Omental fat pad (tissue), 3 donors: ENCODE measurements at regions not wholly inside any gene's neighbourhood (a gene's known extent, or its start where the extent isn't known, plus 50 kb on each side); places are given as distances from the start of the nearest gene placed in this dataset.

ENCODE experiments used
- ATAC-seq: fragments of 150-250 bp; one replicate; pipeline ENCODE4 v1.9.1; 2016; ENCODE audit warnings: mild to moderate bottlenecking, moderate library complexity; ENCODE audit not compliant: low FRiP score
- DNase-seq: peaks from one replicate; pipeline ENCODE4 v3.0.0-alpha.2; 2019; ENCODE audit warnings: low spot score
- CTCF ChIP-seq, 3 donors: fragments of 450-650 bp; IDR thresholded peaks; one replicate each; pipeline ENCODE4 v1.5.1; 2016 to 2017; ENCODE audit warnings: antibody characterized with exemption in 3 of 3, mild to moderate bottlenecking in 3 of 3, moderate library complexity in 2 of 3

DNA sequence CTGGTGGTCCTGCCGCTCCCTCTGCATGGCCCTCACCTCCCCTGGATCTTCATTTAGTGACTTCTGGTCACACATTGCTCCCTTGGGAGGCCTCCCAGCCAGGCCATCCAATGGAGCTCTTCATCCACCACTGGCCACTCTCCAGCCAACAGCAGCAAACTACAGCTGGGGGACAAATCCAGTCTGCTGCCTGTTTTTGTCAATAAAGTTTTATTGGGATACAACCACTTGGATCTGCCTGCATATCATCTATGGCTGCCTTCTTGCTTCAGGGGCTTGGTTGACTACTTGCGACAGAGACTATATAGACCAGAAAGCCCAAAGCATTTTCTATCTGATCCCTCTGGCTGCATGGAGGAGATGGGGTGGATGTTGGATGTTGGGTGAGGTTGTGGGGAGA is 156.6 kb upstream of the SULF2 start:
- ATAC-seq (no peak), DNase-seq (no peak)
- no peak for TF ChIP-seq CTCF (IDR thresholded peaks at IDR 0.05)

DNA sequence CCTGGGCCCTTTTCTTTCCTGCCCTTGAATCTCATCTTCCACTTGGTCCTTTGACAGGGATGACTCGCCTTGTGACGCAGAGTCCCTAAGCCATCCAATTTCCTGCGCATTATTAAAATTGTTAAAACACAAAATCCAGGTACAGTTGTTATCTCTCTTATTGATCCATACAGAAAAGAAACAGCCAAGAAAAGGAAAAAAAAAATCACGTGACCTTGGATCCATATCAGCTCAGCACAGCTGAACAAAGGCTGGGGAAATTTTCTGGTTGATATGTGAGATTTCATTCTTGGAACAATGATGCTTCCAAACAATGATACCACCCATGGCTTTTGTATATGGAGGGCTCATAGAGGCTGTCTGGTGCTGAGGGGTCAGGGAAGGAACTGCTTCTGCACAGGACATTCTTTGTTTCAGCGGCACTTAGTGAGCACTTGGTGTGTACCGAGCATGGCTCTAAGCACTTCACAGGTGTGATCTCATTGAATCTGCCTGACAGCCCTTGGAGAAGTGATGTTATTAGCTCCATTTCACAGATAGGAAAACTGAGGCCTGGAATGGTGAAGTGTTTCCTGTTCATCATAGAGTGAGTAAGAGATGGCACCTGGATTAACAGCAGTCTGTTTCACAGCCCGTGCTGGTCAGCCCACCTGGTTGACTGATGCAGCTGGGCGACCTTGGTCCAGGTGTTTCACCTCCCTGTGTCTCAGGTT is 155.0 kb upstream of the SULF2 start:
- no peak for ATAC-seq
- no peak for TF ChIP-seq CTCF (IDR thresholded peaks at IDR 0.05)
- no peak for DNase-seq

- DNase-seq (no peak), ATAC-seq (no peak)
- TF ChIP-seq CTCF (IDR thresholded peaks at IDR 0.05) = no peak
Measured at GRCh38 chr20:47936612-47937011, 151.3 kb upstream of the SULF2 start.

- no peak for DNase-seq
- TF ChIP-seq CTCF (IDR thresholded peaks at IDR 0.05) = no peak
- ATAC-seq = no peak
Measured at GRCh38 chr20:47934761-47935160, 149.5 kb upstream of the SULF2 start.

DNA sequence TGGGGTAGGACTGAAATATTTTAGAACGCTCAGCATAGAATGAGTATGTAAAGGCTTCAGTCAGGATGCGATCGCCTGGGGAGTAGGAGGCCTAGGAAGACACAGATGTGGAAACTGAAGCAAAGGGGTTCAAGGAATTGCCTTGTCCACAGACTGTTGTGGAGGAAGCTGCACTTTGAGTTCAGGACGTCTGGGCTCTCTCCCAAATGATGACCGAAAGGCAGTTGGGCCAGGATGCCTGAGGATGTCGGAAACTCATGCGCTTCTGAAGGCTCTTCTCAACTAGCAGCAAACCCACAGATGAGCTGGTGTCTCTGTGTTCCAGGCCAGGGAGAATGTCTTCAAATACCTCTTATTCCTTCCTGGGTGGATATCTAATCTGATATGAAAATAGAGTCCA is 146.2 kb upstream of the SULF2 start:
- TF ChIP-seq CTCF (IDR thresholded peaks at IDR 0.05) = no peak
- no peak for DNase-seq
- no peak for ATAC-seq

- no peak for TF ChIP-seq CTCF (IDR thresholded peaks at IDR 0.05)
- DNase-seq = no peak
- ATAC-seq = no peak
Measured at GRCh38 chr20:47931002-47931401, 145.7 kb upstream of the SULF2 start.

DNA sequence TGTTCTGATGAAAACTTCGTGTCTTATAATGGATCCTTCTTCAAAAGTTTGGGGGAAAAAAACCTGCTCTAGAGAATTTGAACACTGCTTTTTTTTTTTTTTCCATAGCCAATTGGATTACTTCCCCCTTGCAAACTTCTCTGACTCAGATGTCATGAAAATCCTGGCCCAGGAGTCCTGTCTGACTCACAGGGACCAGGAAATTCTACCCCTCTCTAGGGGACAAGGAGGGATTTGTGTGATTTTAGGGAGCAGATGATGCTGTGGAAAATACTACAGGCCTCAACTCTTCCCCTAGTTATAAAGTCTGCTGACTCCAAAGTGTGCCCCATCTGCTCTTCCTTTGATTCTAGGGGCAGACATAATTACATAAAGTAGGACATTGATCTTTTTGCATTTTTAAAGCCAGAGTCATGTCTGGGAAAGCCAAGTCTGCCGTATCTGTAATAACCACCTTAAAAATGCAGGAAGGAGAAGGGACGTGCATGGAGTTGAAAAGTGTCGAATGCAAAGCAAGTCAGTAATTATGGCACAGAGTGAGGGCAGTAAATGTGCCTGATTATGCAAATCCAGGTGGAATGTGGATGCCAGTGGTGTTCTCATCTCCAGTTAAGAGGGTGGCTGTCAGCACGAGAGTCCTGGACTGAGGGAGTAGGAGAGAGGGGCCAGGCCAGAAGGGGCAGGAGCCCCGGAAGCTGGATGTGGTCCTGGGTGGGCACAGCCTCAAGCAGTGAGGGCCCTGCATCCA is 144.3 kb upstream of the SULF2 start:
- ATAC-seq (no peak), DNase-seq (no peak)
- no peak for TF ChIP-seq CTCF (IDR thresholded peaks at IDR 0.05)
